ENCODE measurements at regions not wholly inside any gene's neighbourhood (a gene's known extent, or its start where the extent isn't known, plus 50 kb on each side); places are given as distances from the start of the nearest gene placed in this dataset.

- no peak for TF ChIP-seq CTCF (IDR thresholded peaks at IDR 0.05)
- DNase-seq (ENCODE audit: low spot score) (no peak), ATAC-seq (ENCODE audit: low FRiP score) (no peak)
Observed at GRCh38 chr4:128338634-128339355, 51.2 kb upstream of the PGRMC2 start.

- DNase-seq (ENCODE audit: low spot score) (no peak), ATAC-seq (ENCODE audit: low FRiP score) (no peak)
- no peak for TF ChIP-seq CTCF (IDR thresholded peaks at IDR 0.05)
Observed at GRCh38 chr4:128337863-128338262, 50.2 kb upstream of the PGRMC2 start.

All from omental fat pad (tissue), 3 donors.